GM23338 (cell line): ENCODE measurements at regions not wholly inside any gene's neighbourhood (a gene's known extent, or its start where the extent isn't known, plus 50 kb on each side); places are given as distances from the start of the nearest gene placed in this dataset.

ENCODE experiments used
- CREB1 ChIP-seq: fragments of 250-450 bp; sonication (Bioruptor Pico); IDR thresholded peaks from 2 replicates; pipeline ENCODE4 v1.5.0; 2020; ENCODE audit warnings: low read depth, mild to moderate bottlenecking, moderate library complexity
- EZH2 ChIP-seq: fragments of 200-600 bp; sonication (generic); IDR thresholded peaks from one replicate; pipeline ENCODE4 v1.8.0; 2017; ENCODE audit warnings: antibody characterized with exemption, mild to moderate bottlenecking, low read depth; ENCODE audit not compliant: unreplicated experiment
- EZH2phosphoT487 ChIP-seq: fragments of 200-600 bp; sonication (generic); IDR thresholded peaks from one replicate; pipeline ENCODE4 v1.8.1; 2018; ENCODE audit warnings: antibody characterized with exemption; ENCODE audit not compliant: unreplicated experiment
- JUNB ChIP-seq: IDR thresholded peaks from one replicate; pipeline ENCODE4 v1.6.1; 2016; ENCODE audit warnings: antibody characterized with exemption; ENCODE audit not compliant: unreplicated experiment
- NANOG ChIP-seq: IDR thresholded peaks from 2 replicates; pipeline ENCODE4 v1.6.1; 2016; ENCODE audit warnings: antibody characterized with exemption, borderline replicate concordance
- POLR2AphosphoS5 ChIP-seq: IDR thresholded peaks from 2 replicates; pipeline ENCODE4 v1.6.1; 2016; ENCODE audit warnings: antibody characterized with exemption, low read depth
- REST ChIP-seq: IDR thresholded peaks from one replicate; pipeline ENCODE4 v1.6.1; 2018; ENCODE audit warnings: antibody characterized with exemption; ENCODE audit not compliant: unreplicated experiment
- STAT1 ChIP-seq: IDR thresholded peaks from one replicate; pipeline ENCODE4 v1.6.1; 2016; ENCODE audit warnings: antibody characterized with exemption; ENCODE audit not compliant: unreplicated experiment
- ZNF114 ChIP-seq: fragments of 250-450 bp; sonication (Bioruptor Pico); IDR thresholded peaks from 2 replicates; pipeline ENCODE4 v1.5.0; 2020; ENCODE audit warnings: mild to moderate bottlenecking, moderate library complexity
- ZNF331 ChIP-seq: fragments of 250-450 bp; sonication (Bioruptor Pico); IDR thresholded peaks from 2 replicates; pipeline ENCODE4 v1.5.0; 2020; ENCODE audit warnings: low read depth, mild to moderate bottlenecking, moderate library complexity
- TF ChIP-seq, protein P1 (sequence below), 2 experiments: fragments of 200-600 bp in 1 of 2; sonication (generic) in 1 of 2; conservative IDR thresholded peaks; 2 replicates each; pipeline versions ENCODE4 v1.5.1 to v1.6.1; 2016 to 2017; ENCODE audit warnings: antibody characterized with exemption in 2 of 2, low read depth in 2 of 2, mild to moderate bottlenecking in 2 of 2, moderate library complexity in 1 of 2
- TF ChIP-seq, protein P2 (sequence below): IDR thresholded peaks from 2 replicates; pipeline ENCODE4 v1.6.1; 2016; ENCODE audit warnings: antibody characterized with exemption

DNA sequence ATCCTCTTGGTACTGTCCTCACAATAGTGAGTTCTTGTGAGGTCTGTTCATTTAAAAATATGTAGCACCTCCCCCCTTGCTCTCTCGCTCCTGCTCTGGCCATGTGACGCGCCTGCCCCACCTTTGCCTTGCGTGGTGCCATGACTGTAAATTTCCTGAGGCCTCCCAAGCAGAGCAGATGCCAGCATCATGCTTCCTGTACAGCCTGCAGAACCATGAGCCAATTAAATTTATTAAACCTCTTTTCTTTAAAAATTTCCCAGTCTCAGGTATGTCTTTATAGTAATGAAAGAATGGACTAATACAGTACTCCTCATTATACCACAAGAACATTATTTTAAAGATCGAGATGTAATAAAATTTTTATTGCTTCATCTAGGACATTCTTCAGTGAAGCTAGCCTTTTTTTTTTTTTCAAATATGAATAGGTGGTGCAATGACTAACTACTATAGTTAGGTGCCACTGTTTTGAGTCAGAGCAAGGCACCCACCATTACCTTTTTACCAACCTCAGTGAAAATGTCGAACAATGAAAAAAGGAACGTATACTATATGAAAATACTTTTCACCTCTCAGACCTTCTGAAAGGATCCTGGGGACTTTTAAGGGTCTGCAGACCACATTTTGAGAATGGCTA lies 191.1 kb upstream of the SGK1 start:
- TF ChIP-seq, protein P1, sequence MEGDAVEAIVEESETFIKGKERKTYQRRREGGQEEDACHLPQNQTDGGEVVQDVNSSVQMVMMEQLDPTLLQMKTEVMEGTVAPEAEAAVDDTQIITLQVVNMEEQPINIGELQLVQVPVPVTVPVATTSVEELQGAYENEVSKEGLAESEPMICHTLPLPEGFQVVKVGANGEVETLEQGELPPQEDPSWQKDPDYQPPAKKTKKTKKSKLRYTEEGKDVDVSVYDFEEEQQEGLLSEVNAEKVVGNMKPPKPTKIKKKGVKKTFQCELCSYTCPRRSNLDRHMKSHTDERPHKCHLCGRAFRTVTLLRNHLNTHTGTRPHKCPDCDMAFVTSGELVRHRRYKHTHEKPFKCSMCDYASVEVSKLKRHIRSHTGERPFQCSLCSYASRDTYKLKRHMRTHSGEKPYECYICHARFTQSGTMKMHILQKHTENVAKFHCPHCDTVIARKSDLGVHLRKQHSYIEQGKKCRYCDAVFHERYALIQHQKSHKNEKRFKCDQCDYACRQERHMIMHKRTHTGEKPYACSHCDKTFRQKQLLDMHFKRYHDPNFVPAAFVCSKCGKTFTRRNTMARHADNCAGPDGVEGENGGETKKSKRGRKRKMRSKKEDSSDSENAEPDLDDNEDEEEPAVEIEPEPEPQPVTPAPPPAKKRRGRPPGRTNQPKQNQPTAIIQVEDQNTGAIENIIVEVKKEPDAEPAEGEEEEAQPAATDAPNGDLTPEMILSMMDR (conservative IDR thresholded peaks at IDR 0.05; ENCODE audit: low read depth in 2 of 2) = no peak
- TF ChIP-seq REST = no peak
- TF ChIP-seq EZH2 = no peak
- TF ChIP-seq CREB1 = no peak
- TF ChIP-seq ZNF114 = no peak
- TF ChIP-seq EZH2phosphoT487 = no peak
- no peak for TF ChIP-seq POLR2AphosphoS5
- TF ChIP-seq, protein P2, sequence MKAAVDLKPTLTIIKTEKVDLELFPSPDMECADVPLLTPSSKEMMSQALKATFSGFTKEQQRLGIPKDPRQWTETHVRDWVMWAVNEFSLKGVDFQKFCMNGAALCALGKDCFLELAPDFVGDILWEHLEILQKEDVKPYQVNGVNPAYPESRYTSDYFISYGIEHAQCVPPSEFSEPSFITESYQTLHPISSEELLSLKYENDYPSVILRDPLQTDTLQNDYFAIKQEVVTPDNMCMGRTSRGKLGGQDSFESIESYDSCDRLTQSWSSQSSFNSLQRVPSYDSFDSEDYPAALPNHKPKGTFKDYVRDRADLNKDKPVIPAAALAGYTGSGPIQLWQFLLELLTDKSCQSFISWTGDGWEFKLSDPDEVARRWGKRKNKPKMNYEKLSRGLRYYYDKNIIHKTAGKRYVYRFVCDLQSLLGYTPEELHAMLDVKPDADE = no peak
- no peak for TF ChIP-seq JUNB
- no peak for TF ChIP-seq ZNF331 (CRISPR knock-in tag)
- TF ChIP-seq STAT1 = no peak
- TF ChIP-seq NANOG = no peak
